Hepatocyte (in vitro differentiated cells): ENCODE measurements at regions not wholly inside any gene's neighbourhood (a gene's known extent, or its start where the extent isn't known, plus 50 kb on each side); places are given as distances from the start of the nearest gene placed in this dataset.

ENCODE experiments used
- DNase-seq: peaks from one replicate; pipeline ENCODE4 v3.0.0-alpha.2; 2016; ENCODE audit warnings: low spot score
- H2AFZ ChIP-seq: fragments of 200-600 bp; sonication (generic); 2 replicates; pipeline ENCODE4 v1.6.0; 2016; ENCODE audit warnings: antibody characterized with exemption, mild to moderate bottlenecking
- H3K27ac ChIP-seq: fragments of 200-600 bp; sonication (generic); 2 replicates; pipeline ENCODE4 v1.5.1; 2016; ENCODE audit warnings: mild to moderate bottlenecking
- H3K27me3 ChIP-seq: fragments of 200-600 bp; sonication (generic); 2 replicates; pipeline ENCODE4 v1.6.1; 2016
- H3K36me3 ChIP-seq: fragments of 200-600 bp; sonication (generic); replicated peaks from 2 replicates; pipeline ENCODE4 v1.5.1; 2016; ENCODE audit warnings: low read depth; ENCODE audit not compliant: insufficient read depth
- H3K4me1 ChIP-seq: fragments of 200-600 bp; sonication (generic); 2 replicates; pipeline ENCODE4 v1.5.1; 2016; ENCODE audit warnings: mild to moderate bottlenecking, moderate library complexity; ENCODE audit not compliant: insufficient read depth
- H3K4me2 ChIP-seq: fragments of 200-600 bp; sonication (generic); 2 replicates; pipeline ENCODE4 v1.6.0; 2016
- H3K4me3 ChIP-seq: fragments of 200-600 bp; sonication (generic); 2 replicates; pipeline ENCODE4 v1.5.1; 2016; ENCODE audit warnings: mild to moderate bottlenecking
- H3K79me2 ChIP-seq: fragments of 200-600 bp; sonication (generic); 2 replicates; pipeline ENCODE4 v1.6.0; 2017; ENCODE audit warnings: mild to moderate bottlenecking
- H3K9me2 ChIP-seq: fragments of 200-600 bp; sonication (generic); replicated peaks from 2 replicates; pipeline ENCODE4 v1.6.0; 2017; ENCODE audit warnings: mild to moderate bottlenecking; ENCODE audit not compliant: insufficient read depth
- H3K9me3 ChIP-seq: fragments of 200-600 bp; sonication (generic); 2 replicates; pipeline ENCODE4 v1.5.1; 2016; ENCODE audit warnings: low read depth, mild to moderate bottlenecking
- H4K20me1 ChIP-seq: fragments of 200-600 bp; sonication (generic); 2 replicates; pipeline ENCODE4 v1.6.0; 2016; ENCODE audit warnings: mild to moderate bottlenecking; ENCODE audit not compliant: insufficient read depth, poor library complexity, severe bottlenecking
- EZH2 ChIP-seq: fragments of 200-600 bp; sonication (generic); IDR thresholded peaks from 2 replicates; pipeline ENCODE4 v1.6.1; 2016; ENCODE audit warnings: antibody characterized with exemption, mild to moderate bottlenecking, borderline replicate concordance
- EZH2phosphoT487 ChIP-seq: fragments of 200-600 bp; sonication (generic); IDR thresholded peaks from one replicate; pipeline ENCODE4 v1.6.1; 2018; ENCODE audit warnings: antibody characterized with exemption, mild to moderate bottlenecking, low read depth, moderate library complexity; ENCODE audit not compliant: unreplicated experiment, severe bottlenecking
- WGBS: methylation state at CpG from one replicate; pipeline ENCODE4 v1.1.6; 2016; ENCODE audit warnings: low lambda C conversion rate; ENCODE audit errors: missing lambda C conversion rate; 5-methylcytosine and 5-hydroxymethylcytosine counted together
- TF ChIP-seq, protein P1 (sequence below): fragments of 200-600 bp; sonication (generic); IDR thresholded peaks from 2 replicates; pipeline ENCODE4 v1.5.1; 2016; ENCODE audit warnings: antibody characterized with exemption, mild to moderate bottlenecking; ENCODE audit not compliant: poor library complexity

DNA sequence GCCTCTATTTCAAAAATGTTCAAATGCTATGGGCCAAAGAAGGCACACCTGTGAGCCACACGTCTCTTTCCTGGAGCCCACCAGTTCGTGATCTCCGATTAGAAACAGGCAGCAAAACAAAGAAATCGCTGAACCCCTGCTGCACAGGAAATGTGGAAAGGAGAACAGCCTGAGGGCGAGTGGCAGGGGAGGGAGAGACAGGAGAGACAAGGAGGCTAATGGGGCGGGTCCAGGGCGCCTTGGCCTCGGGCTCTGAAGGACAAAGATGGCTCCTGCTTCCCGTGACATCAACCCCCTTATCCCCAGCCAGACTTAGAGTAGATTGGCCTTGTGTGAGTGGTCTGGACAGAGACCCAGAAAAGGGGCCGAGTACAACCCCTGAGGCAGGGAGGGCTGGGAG, 62.4 kb upstream of the DOCK1 start:
- H3K79me2 ChIP-seq, result no peaks in the 10 kb centered on the region
- no peaks in the 10 kb centered on the region for H3K36me3 ChIP-seq
- H3K4me3 ChIP-seq, result no peak overlapping the region
- H3K27ac ChIP-seq, result peak overlapping the region; percentile 54
- no peak overlapping the region for H3K4me2 ChIP-seq
- H3K27me3 ChIP-seq, result no peaks in the 10 kb centered on the region
- no peak for DNase-seq
- peaks cover 28% of the 10 kb centered on the region for H3K4me1 ChIP-seq
- no peaks in the 10 kb centered on the region for H4K20me1 ChIP-seq
- TF ChIP-seq, protein P1, sequence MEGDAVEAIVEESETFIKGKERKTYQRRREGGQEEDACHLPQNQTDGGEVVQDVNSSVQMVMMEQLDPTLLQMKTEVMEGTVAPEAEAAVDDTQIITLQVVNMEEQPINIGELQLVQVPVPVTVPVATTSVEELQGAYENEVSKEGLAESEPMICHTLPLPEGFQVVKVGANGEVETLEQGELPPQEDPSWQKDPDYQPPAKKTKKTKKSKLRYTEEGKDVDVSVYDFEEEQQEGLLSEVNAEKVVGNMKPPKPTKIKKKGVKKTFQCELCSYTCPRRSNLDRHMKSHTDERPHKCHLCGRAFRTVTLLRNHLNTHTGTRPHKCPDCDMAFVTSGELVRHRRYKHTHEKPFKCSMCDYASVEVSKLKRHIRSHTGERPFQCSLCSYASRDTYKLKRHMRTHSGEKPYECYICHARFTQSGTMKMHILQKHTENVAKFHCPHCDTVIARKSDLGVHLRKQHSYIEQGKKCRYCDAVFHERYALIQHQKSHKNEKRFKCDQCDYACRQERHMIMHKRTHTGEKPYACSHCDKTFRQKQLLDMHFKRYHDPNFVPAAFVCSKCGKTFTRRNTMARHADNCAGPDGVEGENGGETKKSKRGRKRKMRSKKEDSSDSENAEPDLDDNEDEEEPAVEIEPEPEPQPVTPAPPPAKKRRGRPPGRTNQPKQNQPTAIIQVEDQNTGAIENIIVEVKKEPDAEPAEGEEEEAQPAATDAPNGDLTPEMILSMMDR, result no peak
- TF ChIP-seq EZH2, result no peak
- no peaks in the 10 kb centered on the region for H3K9me3 ChIP-seq
- H2AFZ ChIP-seq, result no peak overlapping the region
- 81% methylated on average over 10 of the region's 10 CpGs for WGBS
- H3K9me2 ChIP-seq, result no peaks in the 10 kb centered on the region

- 64% methylated on average over 8 of the region's 8 CpGs for WGBS
- H3K36me3 ChIP-seq, result no peaks in the 10 kb centered on the region
- peak; percentile 52 for DNase-seq
- no peaks in the 10 kb centered on the region for H3K27me3 ChIP-seq
- H4K20me1 ChIP-seq, result no peaks in the 10 kb centered on the region
- no peaks in the 10 kb centered on the region for H3K9me3 ChIP-seq
- no peaks in the 10 kb centered on the region for H3K9me2 ChIP-seq
- H3K4me3 ChIP-seq, result no peak overlapping the region
- H2AFZ ChIP-seq, result no peak overlapping the region
- peak overlapping the region; percentile 54 for H3K27ac ChIP-seq
- TF ChIP-seq EZH2 (no peak), EZH2phosphoT487 (no peak)
- TF ChIP-seq, protein P1, result no peak
- no peak overlapping the region for H3K4me2 ChIP-seq
- H3K79me2 ChIP-seq, result no peaks in the 10 kb centered on the region
- H3K4me1 ChIP-seq, result peaks cover 22% of the 10 kb centered on the region
Observed at GRCh38 chr10:126843299-126843934, 61.8 kb upstream of the DOCK1 start.

DNA sequence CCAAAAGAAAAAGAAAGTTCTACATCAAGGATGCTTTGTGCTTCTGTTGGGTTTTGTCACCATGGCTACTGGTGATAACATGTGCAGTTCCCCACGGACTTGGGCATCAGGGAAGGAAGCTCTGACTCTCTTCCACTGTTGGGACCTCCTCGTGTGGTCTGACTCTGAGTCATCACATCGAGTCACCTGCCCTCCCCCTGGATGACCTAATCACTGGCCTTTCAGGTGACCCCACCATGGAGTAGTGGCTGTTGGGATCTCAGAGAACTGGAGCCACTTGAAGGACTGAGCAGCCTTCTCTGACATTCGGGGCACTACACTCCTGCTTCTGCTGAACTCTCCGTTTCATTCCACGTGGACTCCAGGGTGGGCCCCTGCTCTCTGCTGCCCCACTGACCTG, 60.8 kb upstream of the DOCK1 start:
- no peak overlapping the region for H2AFZ ChIP-seq
- no peak overlapping the region for H3K4me3 ChIP-seq
- no peak overlapping the region for H3K4me2 ChIP-seq
- no peaks in the 10 kb centered on the region for H3K9me2 ChIP-seq
- no peaks in the 10 kb centered on the region for H3K27me3 ChIP-seq
- peaks cover 15% of the 10 kb centered on the region for H3K4me1 ChIP-seq
- H3K27ac ChIP-seq, result no peak overlapping the region
- no peaks in the 10 kb centered on the region for H3K36me3 ChIP-seq
- no peak for TF ChIP-seq EZH2phosphoT487
- TF ChIP-seq, protein P1, result no peak
- TF ChIP-seq EZH2, result no peak
- peak; percentile 59 for DNase-seq
- 61% methylated on average over 6 of the region's 6 CpGs for WGBS
- no peaks in the 10 kb centered on the region for H3K79me2 ChIP-seq
- no peaks in the 10 kb centered on the region for H4K20me1 ChIP-seq
- no peaks in the 10 kb centered on the region for H3K9me3 ChIP-seq

- Histone ChIP-seq H3K27ac (no peak overlapping the region), H3K79me2 (no peaks in the 10 kb centered on the region), H3K4me2 (no peak overlapping the region), H3K4me1 (no peaks in the 10 kb centered on the region), H4K20me1 (no peaks in the 10 kb centered on the region), H3K4me3 (no peak overlapping the region), H3K9me2 (no peaks in the 10 kb centered on the region), H3K36me3 (no peaks in the 10 kb centered on the region), H3K27me3 (no peaks in the 10 kb centered on the region), H3K9me3 (no peaks in the 10 kb centered on the region), H2AFZ (no peak overlapping the region)
- DNase-seq, result no peak
- 96% methylated on average over 9 of the region's 9 CpGs for WGBS
- TF ChIP-seq EZH2 (no peak), EZH2phosphoT487 (no peak)
- TF ChIP-seq, protein P1, result no peak
Observed at GRCh38 chr10:126846469-126846868, 58.8 kb upstream of the DOCK1 start.
